Keratinocyte (primary cell): ENCODE measurements at regions not wholly inside any gene's neighbourhood (a gene's known extent, or its start where the extent isn't known, plus 50 kb on each side); places are given as distances from the start of the nearest gene placed in this dataset.

ENCODE experiments used
- DNase-seq: peaks from one replicate; pipeline ENCODE4 v3.0.0-alpha.2; 2011; ENCODE audit warnings: low read depth, missing footprints, low spot score
- FAIRE-seq: peaks from 2 replicates; lab custom pipeline; 2011; peaks lifted over from hg19 to GRCh38; lab: Jason Lieb, UNC
- H2AFZ ChIP-seq: 2 replicates; pipeline ENCODE4 v1.6.0; 2012; ENCODE audit warnings: low read length, control low read depth, inconsistent platforms; ENCODE audit not compliant: control insufficient read depth
- H3K27ac ChIP-seq: 2 replicates; pipeline ENCODE4 v1.5.1; 2011; ENCODE audit warnings: low read length; ENCODE audit not compliant: control insufficient read depth, insufficient read depth
- H3K27me3 ChIP-seq: 3 replicates; pipeline ENCODE4 v1.6.0; 2011; ENCODE audit warnings: low read length; ENCODE audit not compliant: control insufficient read depth, insufficient read depth; ENCODE audit errors: extremely low read depth
- H3K36me3 ChIP-seq, 2 experiments: 2 replicates in 1 of 2; 3 replicates in 1 of 2; pipeline ENCODE4 v1.5.1; 2011; ENCODE audit warnings: low read length in 2 of 2, mild to moderate bottlenecking in 1 of 2; ENCODE audit not compliant: control insufficient read depth in 2 of 2, insufficient read depth in 2 of 2; ENCODE audit errors: extremely low read depth in 1 of 2
- H3K4me1 ChIP-seq: 3 replicates; pipeline ENCODE4 v1.5.1; 2011; ENCODE audit warnings: low read length; ENCODE audit not compliant: control insufficient read depth, insufficient read depth; ENCODE audit errors: extremely low read depth
- H3K4me2 ChIP-seq: 3 replicates; pipeline ENCODE4 v1.6.0; 2011; ENCODE audit warnings: low read depth, low read length; ENCODE audit not compliant: control insufficient read depth, insufficient read depth; ENCODE audit errors: extremely low read depth
- H3K4me3 ChIP-seq, 3 experiments: fragments of 200-600 bp in 1 of 3; sonication (generic) in 1 of 3; 2 replicates in 2 of 3; 3 replicates in 1 of 3; pipeline ENCODE4 v1.5.1; 2011 to 2016; ENCODE audit warnings: low read length in 3 of 3, mild to moderate bottlenecking in 3 of 3, control low read depth in 2 of 3, inconsistent platforms in 1 of 3, low read depth in 1 of 3, mixed read lengths in 1 of 3, mixed run types in 1 of 3, moderate library complexity in 1 of 3; ENCODE audit not compliant: control insufficient read depth in 2 of 3, insufficient read depth in 2 of 3; ENCODE audit errors: extremely low read depth in 1 of 3
- H3K79me2 ChIP-seq: 2 replicates; pipeline ENCODE4 v1.6.0; 2012; ENCODE audit warnings: low read length; ENCODE audit not compliant: control insufficient read depth, insufficient read depth
- H3K9ac ChIP-seq: 3 replicates; pipeline ENCODE4 v1.6.0; 2011; ENCODE audit warnings: low read length; ENCODE audit not compliant: control insufficient read depth, insufficient read depth; ENCODE audit errors: extremely low read depth
- H3K9me1 ChIP-seq: 3 replicates; pipeline ENCODE4 v1.6.0; 2011; ENCODE audit warnings: low read length; ENCODE audit not compliant: control insufficient read depth, insufficient read depth; ENCODE audit errors: extremely low read depth
- H3K9me3 ChIP-seq: 2 replicates; pipeline ENCODE4 v1.5.1; 2012; ENCODE audit warnings: low read depth, low read length; ENCODE audit not compliant: control insufficient read depth
- H4K20me1 ChIP-seq: 3 replicates; pipeline ENCODE4 v1.6.0; 2011; ENCODE audit warnings: low read length; ENCODE audit not compliant: control insufficient read depth, insufficient read depth; ENCODE audit errors: extremely low read depth
- CTCF ChIP-seq, 3 experiments: IDR thresholded peaks in 1 of 3; conservative IDR thresholded peaks in 1 of 3; optimal IDR thresholded peaks in 1 of 3; 2 replicates in 2 of 3; 3 replicates in 1 of 3; pipeline versions ENCODE3 to v1.5.1; 2011; ENCODE audit warnings: low read length in 3 of 3, mild to moderate bottlenecking in 3 of 3, moderate library complexity in 2 of 3, control low read depth in 1 of 3, inconsistent platforms in 1 of 3; ENCODE audit not compliant: insufficient read depth in 2 of 3; ENCODE audit errors: extremely low read depth in 1 of 3
- EZH2 ChIP-seq: IDR thresholded peaks from one replicate; pipeline ENCODE4 v1.6.1; 2012; ENCODE audit warnings: inconsistent platforms, mild to moderate bottlenecking, low read length, moderate library complexity
- dilution Hi-C: fragments of 300-500 bp; cut with MboI; formaldehyde crosslinking; loops from one replicate; pipeline ENCODE4 v1.7.0; 2020; ENCODE audit warnings: low sequenced_read_pairs; ENCODE audit not compliant: extremely low pct_ligation_motif_present

- Histone ChIP-seq H3K9me3 (no peaks in the 10 kb centered on the region), H3K4me3 (no peak overlapping the region), H3K4me2 (no peak overlapping the region), H2AFZ (no peak overlapping the region), H3K9ac (no peak overlapping the region), H3K9me1 (no peaks in the 10 kb centered on the region), H3K27me3 (no peaks in the 10 kb centered on the region), H3K27ac (no peak overlapping the region), H4K20me1 (no peaks in the 10 kb centered on the region), H3K79me2 (no peaks in the 10 kb centered on the region), H3K4me1 (no peaks in the 10 kb centered on the region), H3K36me3 (no peaks in the 10 kb centered on the region)
- no peak for FAIRE-seq
- dilution Hi-C loops: no loop called here
- DNase-seq: no peak
- no peak for TF ChIP-seq EZH2
- no peak for TF ChIP-seq CTCF (optimal IDR thresholded peaks at IDR 0.05 in 1 of 3, IDR thresholded peaks at IDR 0.05 in 1 of 3, conservative IDR thresholded peaks at IDR 0.05 in 1 of 3; ENCODE audit: extremely low read depth in 1 of 3, insufficient read depth in 2 of 3, low read length in 3 of 3)
Measured at GRCh38 chr6:169938731-169939130, 187.3 kb downstream of the ERMARD start.

DNA sequence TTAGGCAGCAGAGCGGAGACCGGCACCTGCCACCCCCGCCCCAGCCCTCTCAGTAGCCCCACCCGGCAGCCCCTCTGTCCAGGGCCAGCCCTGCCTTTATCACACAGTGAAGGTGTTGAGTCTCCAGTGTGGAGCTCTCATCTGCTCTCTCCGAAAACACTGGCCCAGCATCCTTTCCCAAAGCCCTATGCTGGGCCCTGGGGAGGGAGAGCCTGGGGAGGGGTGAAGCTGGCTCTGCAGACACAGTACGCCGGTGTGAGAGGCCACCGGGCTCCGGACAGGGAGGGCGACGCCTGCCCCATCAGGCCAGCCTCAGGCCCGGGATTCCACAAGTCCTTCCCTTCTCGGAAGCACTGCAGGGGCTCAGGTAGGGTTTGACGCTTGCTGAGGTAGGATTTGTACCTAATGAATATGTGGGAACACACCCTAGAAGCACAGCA is 186.9 kb downstream of the ERMARD start:
- dilution Hi-C loops: no loop called here
- no peaks in the 10 kb centered on the region for H3K36me3 ChIP-seq
- H3K4me2 ChIP-seq: no peak overlapping the region
- H3K27ac ChIP-seq: no peak overlapping the region
- H3K4me3 ChIP-seq: no peak overlapping the region
- H3K4me1 ChIP-seq: no peaks in the 10 kb centered on the region
- H3K9me1 ChIP-seq: no peaks in the 10 kb centered on the region
- FAIRE-seq: no peak
- no peak overlapping the region for H2AFZ ChIP-seq
- H3K9me3 ChIP-seq: no peaks in the 10 kb centered on the region
- no peak for DNase-seq
- H3K27me3 ChIP-seq: no peaks in the 10 kb centered on the region
- H3K9ac ChIP-seq: no peak overlapping the region
- no peaks in the 10 kb centered on the region for H4K20me1 ChIP-seq
- TF ChIP-seq EZH2 (no peak), CTCF (optimal IDR thresholded peaks at IDR 0.05 in 1 of 3, IDR thresholded peaks at IDR 0.05 in 1 of 3, conservative IDR thresholded peaks at IDR 0.05 in 1 of 3; ENCODE audit: extremely low read depth in 1 of 3, insufficient read depth in 2 of 3, low read length in 3 of 3) (no peak)
- H3K79me2 ChIP-seq: no peaks in the 10 kb centered on the region
